AG04449 (cell line): ENCODE measurements at regions not wholly inside any gene's neighbourhood (a gene's known extent, or its start where the extent isn't known, plus 50 kb on each side); places are given as distances from the start of the nearest gene placed in this dataset.

Source experiments
- CTCF ChIA-PET: fragments of 350-600 bp; formaldehyde crosslinking; extraction: SDS; loops from one replicate; lab custom pipeline; 2021; ENCODE audit warnings: antibody characterized with exemption; lab: Yijun Ruan, JAX
- POLR2A ChIA-PET: fragments of 400-600, 350-600 bp; formaldehyde crosslinking; extraction: SDS; loops from one replicate; lab custom pipeline; 2020; ENCODE audit warnings: antibody characterized with exemption, inconsistent platforms; lab: Yijun Ruan, JAX
- DNase-seq: peaks from one replicate; pipeline ENCODE4 v3.0.0-alpha.2; 2010; ENCODE audit warnings: low read depth, low spot score
- H3K4me3 ChIP-seq: 2 replicates; pipeline ENCODE4 v1.5.1; 2011; ENCODE audit warnings: low read depth, mild to moderate bottlenecking, control low read depth, low read length
- TF ChIP-seq, protein P1 (sequence below): IDR thresholded peaks from one replicate; pipeline ENCODE4 v1.5.1; 2011; ENCODE audit warnings: mild to moderate bottlenecking, moderate library complexity, low read length, control low read depth, inconsistent platforms; ENCODE audit not compliant: insufficient read depth; ENCODE audit errors: missing control alignments

DNA sequence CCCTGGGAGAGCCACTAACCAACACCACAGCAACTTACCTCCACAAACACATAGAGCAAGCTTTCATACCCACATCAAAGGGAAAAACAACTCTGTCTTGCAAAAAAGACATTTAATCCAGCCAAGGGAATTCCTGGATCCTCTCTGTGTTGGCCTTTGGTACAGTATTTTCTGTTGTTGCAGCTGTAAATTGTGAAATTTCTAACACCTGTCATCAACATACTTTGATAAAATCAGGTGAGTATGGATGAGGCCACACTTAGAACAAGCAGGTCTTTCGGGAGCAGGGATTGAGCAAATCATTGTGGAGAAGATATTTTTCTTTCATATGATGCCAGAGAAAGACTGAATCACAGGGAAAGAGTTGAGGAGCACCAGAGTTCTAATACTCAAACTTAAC, 89.3 kb downstream of the SPTSSA start:
- H3K4me3 ChIP-seq = no peak overlapping the region
- POLR2A ChIA-PET = no interaction called here
- TF ChIP-seq, protein P1, sequence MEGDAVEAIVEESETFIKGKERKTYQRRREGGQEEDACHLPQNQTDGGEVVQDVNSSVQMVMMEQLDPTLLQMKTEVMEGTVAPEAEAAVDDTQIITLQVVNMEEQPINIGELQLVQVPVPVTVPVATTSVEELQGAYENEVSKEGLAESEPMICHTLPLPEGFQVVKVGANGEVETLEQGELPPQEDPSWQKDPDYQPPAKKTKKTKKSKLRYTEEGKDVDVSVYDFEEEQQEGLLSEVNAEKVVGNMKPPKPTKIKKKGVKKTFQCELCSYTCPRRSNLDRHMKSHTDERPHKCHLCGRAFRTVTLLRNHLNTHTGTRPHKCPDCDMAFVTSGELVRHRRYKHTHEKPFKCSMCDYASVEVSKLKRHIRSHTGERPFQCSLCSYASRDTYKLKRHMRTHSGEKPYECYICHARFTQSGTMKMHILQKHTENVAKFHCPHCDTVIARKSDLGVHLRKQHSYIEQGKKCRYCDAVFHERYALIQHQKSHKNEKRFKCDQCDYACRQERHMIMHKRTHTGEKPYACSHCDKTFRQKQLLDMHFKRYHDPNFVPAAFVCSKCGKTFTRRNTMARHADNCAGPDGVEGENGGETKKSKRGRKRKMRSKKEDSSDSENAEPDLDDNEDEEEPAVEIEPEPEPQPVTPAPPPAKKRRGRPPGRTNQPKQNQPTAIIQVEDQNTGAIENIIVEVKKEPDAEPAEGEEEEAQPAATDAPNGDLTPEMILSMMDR = no peak
- no peak for DNase-seq
- CTCF ChIA-PET = no interaction called here

DNA sequence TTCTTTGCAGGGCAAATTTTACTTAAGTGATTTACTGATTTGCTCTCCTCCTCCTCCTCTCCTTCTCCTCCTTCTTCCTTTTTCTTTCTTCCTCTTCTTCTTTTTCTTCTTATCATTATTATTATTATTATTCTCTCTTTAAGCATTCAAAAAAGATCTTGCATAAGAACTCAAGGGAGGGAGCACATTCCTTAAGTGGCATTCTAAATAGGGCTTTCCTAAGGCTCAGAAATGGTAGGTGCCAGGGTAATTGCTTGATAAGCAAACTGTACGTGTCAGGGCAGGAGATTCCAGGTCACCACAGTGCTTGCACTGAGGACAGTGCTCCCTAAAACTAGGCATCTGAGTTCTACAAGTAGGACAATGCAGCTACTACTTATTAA, 92.4 kb downstream of the SPTSSA start:
- CTCF ChIA-PET = interaction anchor here (1.0 kb wide), 1 partner anchor 11 kb away, joined by 3 read pairs; no protein-coding TSS in a partner anchor
- no peak overlapping the region for H3K4me3 ChIP-seq
- TF ChIP-seq, protein P1 = no peak
- DNase-seq = no peak
- POLR2A ChIA-PET = no interaction called here

DNA sequence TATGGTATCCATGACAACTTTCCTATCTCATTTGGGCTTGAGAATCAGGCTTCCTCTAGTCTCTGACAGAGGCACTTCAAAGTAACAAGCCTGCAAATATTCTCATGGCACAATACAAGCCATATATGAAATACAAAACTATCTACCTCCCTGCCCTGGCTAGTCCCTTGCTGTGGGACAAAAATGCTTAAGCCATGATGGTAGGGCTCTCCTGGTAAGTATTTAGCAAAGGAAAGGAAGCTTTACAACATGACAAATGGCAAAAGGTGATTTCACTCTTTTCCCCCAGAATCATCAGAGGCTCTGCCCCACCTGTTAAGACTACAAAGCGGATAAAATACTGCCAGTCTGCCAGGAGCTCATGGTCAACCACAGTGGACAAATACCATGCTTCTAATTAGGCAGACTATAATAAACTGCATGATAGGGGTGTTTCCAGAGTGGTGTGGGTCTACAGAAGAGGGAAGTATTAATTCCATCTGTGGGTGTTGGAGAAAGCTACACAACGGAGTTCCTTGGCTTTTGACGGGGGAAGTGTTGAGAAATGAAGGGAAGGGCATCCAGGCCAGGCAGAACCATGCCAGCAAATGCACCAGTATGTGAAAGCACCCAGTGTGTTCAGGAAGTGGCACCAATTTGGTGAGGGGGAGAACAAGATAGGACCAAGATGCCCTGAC, 92.9 kb downstream of the SPTSSA start:
- TF ChIP-seq, protein P1 = no peak
- CTCF ChIA-PET = interaction anchor here (1.0 kb wide), 1 partner anchor 12 kb away, joined by 3 read pairs; no protein-coding TSS in a partner anchor
- POLR2A ChIA-PET = no interaction called here
- no peak overlapping the region for H3K4me3 ChIP-seq
- no peak for DNase-seq

DNA sequence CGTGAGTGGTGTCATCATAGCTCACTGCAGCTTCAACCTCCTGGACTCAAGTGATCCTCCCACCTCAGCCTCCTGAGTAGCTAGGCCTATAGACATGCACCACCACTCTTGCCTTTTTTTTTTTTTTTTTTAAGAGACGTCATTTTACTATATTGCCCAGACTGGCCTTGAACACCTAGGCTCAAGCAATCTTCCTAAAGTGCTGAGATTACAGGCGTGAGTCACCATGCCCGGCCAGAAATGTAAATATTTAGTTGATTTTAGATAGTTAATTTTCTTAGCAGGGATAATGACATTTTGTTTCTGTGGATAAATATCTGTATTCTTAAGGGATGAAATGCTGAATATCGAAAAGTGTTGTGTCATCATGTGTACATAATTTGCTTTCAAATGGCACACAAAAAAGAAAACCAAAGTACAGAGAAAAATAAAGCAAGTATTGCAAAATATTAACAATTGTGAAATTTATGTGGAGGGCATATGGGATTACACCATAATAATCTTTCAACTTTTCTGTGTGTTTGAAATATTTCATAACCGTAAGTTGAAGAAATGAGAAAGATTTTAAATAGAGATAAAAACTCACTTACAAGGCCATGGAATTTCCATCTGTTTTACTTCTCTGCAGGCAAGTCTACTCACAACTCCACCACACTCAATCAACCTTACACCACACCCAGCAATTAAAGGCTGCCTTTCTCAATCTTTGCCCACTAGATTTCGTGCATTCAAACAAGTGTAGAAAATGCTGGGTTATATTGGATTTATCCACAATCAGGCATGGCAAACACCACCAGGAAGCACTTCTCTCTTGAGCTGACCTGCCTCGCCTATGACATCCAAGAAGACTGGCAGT, 93.7 kb downstream of the SPTSSA start:
- ChIA-PET CTCF (interaction anchor here (1.0 kb wide), 1 partner anchor 12 kb away, joined by 3 read pairs; no protein-coding TSS in a partner anchor), POLR2A (no interaction called here)
- H3K4me3 ChIP-seq = no peak overlapping the region
- TF ChIP-seq, protein P1 = no peak
- no peak for DNase-seq

DNA sequence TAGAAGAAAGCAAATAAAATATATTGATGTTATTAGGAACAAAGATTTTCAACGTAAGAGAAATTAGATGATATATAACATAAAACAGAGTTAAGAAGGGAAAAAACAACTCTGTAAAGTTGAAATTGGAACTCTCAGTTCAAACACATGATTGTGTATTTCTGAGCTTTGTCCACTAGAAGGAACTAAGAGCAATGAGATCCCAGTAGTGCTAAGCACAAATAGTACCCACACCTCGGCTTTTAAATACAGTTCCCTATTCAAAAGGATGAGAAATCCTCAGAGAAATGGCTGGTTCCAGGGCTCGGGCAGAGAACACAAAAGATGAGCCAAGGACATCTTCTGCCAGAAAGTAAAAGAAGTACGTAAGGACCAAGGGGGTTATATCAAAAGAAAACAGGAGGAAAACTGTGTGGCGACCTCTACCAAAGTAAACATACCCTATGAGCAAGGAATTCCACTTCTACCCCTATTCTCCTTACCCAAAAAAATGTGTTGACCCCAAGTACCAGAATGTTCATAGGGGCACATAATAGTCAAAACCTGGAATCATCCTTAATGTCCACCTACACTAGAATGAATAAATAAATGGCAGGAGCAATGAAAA, 96.6 kb downstream of the SPTSSA start:
- TF ChIP-seq, protein P1 = no peak
- ChIA-PET POLR2A (no interaction called here), CTCF (interaction anchor here (0.7 to 1.5 kb wide), 8 partner anchors 10 to 158 kb away, joined by 3 to 7 read pairs (median 3); no protein-coding TSS in a partner anchor)
- DNase-seq = no peak
- H3K4me3 ChIP-seq = no peak overlapping the region
